GM23338 (cell line): ENCODE measurements at regions not wholly inside any gene's neighbourhood (a gene's known extent, or its start where the extent isn't known, plus 50 kb on each side); places are given as distances from the start of the nearest gene placed in this dataset.

Experiments used
- ETS1 ChIP-seq: IDR thresholded peaks from 2 replicates; pipeline ENCODE4 v1.6.1; 2016; ENCODE audit warnings: antibody characterized with exemption
- EZH2 ChIP-seq: fragments of 200-600 bp; sonication (generic); IDR thresholded peaks from one replicate; pipeline ENCODE4 v1.8.0; 2017; ENCODE audit warnings: antibody characterized with exemption, mild to moderate bottlenecking, low read depth; ENCODE audit not compliant: unreplicated experiment
- JUNB ChIP-seq: IDR thresholded peaks from one replicate; pipeline ENCODE4 v1.6.1; 2016; ENCODE audit warnings: antibody characterized with exemption; ENCODE audit not compliant: unreplicated experiment
- POLR2AphosphoS5 ChIP-seq: IDR thresholded peaks from 2 replicates; pipeline ENCODE4 v1.6.1; 2016; ENCODE audit warnings: antibody characterized with exemption, low read depth
- ZNF114 ChIP-seq: fragments of 250-450 bp; sonication (Bioruptor Pico); IDR thresholded peaks from 2 replicates; pipeline ENCODE4 v1.5.0; 2020; ENCODE audit warnings: mild to moderate bottlenecking, moderate library complexity
- ZNF331 ChIP-seq: fragments of 250-450 bp; sonication (Bioruptor Pico); IDR thresholded peaks from 2 replicates; pipeline ENCODE4 v1.5.0; 2020; ENCODE audit warnings: low read depth, mild to moderate bottlenecking, moderate library complexity
- TF ChIP-seq, protein P1 (sequence below): fragments of 250-450 bp; sonication (Bioruptor Pico); IDR thresholded peaks from 2 replicates; pipeline ENCODE4 v1.5.0; 2020; ENCODE audit warnings: mild to moderate bottlenecking, moderate library complexity
- TF ChIP-seq, protein P2 (sequence below), 2 experiments: fragments of 200-600 bp in 1 of 2; sonication (generic) in 1 of 2; conservative IDR thresholded peaks; 2 replicates each; pipeline versions ENCODE4 v1.5.1 to v1.6.1; 2016 to 2017; ENCODE audit warnings: antibody characterized with exemption in 2 of 2, low read depth in 2 of 2, mild to moderate bottlenecking in 2 of 2, moderate library complexity in 1 of 2

- TF ChIP-seq, protein P1, sequence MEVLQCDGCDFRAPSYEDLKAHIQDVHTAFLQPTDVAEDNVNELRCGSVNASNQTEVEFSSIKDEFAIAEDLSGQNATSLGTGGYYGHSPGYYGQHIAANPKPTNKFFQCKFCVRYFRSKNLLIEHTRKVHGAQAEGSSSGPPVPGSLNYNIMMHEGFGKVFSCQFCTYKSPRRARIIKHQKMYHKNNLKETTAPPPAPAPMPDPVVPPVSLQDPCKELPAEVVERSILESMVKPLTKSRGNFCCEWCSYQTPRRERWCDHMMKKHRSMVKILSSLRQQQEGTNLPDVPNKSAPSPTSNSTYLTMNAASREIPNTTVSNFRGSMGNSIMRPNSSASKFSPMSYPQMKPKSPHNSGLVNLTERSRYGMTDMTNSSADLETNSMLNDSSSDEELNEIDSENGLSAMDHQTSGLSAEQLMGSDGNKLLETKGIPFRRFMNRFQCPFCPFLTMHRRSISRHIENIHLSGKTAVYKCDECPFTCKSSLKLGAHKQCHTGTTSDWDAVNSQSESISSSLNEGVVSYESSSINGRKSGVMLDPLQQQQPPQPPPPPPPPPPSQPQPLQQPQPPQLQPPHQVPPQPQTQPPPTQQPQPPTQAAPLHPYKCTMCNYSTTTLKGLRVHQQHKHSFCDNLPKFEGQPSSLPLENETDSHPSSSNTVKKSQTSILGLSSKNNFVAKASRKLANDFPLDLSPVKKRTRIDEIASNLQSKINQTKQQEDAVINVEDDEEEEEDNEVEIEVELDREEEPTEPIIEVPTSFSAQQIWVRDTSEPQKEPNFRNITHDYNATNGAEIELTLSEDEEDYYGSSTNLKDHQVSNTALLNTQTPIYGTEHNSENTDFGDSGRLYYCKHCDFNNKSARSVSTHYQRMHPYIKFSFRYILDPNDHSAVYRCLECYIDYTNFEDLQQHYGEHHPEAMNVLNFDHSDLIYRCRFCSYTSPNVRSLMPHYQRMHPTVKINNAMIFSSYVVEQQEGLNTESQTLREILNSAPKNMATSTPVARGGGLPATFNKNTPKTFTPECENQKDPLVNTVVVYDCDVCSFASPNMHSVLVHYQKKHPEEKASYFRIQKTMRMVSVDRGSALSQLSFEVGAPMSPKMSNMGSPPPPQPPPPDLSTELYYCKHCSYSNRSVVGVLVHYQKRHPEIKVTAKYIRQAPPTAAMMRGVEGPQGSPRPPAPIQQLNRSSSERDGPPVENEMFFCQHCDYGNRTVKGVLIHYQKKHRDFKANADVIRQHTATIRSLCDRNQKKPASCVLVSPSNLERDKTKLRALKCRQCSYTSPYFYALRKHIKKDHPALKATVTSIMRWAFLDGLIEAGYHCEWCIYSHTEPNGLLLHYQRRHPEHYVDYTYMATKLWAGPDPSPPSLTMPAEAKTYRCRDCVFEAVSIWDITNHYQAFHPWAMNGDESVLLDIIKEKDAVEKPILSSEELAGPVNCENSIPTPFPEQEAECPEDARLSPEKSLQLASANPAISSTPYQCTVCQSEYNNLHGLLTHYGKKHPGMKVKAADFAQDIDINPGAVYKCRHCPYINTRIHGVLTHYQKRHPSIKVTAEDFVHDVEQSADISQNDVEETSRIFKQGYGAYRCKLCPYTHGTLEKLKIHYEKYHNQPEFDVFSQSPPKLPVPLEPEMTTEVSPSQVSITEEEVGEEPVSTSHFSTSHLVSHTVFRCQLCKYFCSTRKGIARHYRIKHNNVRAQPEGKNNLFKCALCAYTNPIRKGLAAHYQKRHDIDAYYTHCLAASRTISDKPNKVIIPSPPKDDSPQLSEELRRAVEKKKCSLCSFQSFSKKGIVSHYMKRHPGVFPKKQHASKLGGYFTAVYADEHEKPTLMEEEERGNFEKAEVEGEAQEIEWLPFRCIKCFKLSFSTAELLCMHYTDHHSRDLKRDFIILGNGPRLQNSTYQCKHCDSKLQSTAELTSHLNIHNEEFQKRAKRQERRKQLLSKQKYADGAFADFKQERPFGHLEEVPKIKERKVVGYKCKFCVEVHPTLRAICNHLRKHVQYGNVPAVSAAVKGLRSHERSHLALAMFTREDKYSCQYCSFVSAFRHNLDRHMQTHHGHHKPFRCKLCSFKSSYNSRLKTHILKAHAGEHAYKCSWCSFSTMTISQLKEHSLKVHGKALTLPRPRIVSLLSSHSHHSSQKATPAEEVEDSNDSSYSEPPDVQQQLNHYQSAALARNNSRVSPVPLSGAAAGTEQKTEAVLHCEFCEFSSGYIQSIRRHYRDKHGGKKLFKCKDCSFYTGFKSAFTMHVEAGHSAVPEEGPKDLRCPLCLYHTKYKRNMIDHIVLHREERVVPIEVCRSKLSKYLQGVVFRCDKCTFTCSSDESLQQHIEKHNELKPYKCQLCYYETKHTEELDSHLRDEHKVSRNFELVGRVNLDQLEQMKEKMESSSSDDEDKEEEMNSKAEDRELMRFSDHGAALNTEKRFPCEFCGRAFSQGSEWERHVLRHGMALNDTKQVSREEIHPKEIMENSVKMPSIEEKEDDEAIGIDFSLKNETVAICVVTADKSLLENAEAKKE (CRISPR knock-in tag): no peak
- TF ChIP-seq ETS1 (no peak), ZNF331 (CRISPR knock-in tag) (no peak), JUNB (no peak), ZNF114 (CRISPR knock-in tag) (no peak), POLR2AphosphoS5 (no peak), EZH2 (no peak)
- TF ChIP-seq, protein P2, sequence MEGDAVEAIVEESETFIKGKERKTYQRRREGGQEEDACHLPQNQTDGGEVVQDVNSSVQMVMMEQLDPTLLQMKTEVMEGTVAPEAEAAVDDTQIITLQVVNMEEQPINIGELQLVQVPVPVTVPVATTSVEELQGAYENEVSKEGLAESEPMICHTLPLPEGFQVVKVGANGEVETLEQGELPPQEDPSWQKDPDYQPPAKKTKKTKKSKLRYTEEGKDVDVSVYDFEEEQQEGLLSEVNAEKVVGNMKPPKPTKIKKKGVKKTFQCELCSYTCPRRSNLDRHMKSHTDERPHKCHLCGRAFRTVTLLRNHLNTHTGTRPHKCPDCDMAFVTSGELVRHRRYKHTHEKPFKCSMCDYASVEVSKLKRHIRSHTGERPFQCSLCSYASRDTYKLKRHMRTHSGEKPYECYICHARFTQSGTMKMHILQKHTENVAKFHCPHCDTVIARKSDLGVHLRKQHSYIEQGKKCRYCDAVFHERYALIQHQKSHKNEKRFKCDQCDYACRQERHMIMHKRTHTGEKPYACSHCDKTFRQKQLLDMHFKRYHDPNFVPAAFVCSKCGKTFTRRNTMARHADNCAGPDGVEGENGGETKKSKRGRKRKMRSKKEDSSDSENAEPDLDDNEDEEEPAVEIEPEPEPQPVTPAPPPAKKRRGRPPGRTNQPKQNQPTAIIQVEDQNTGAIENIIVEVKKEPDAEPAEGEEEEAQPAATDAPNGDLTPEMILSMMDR (conservative IDR thresholded peaks at IDR 0.05; ENCODE audit: low read depth in 2 of 2): no peak
Measured at GRCh38 chr5:67576112-67576511, 379.5 kb upstream of the CD180 start (continued).
